GM23248 (cell line): ENCODE measurements at regions not wholly inside any gene's neighbourhood (a gene's known extent, or its start where the extent isn't known, plus 50 kb on each side); places are given as distances from the start of the nearest gene placed in this dataset.

Experiments used
- DNase-seq: peaks from one replicate; pipeline ENCODE4 v3.0.0-alpha.2; 2015
- H2AFZ ChIP-seq: fragments of 200-600 bp; sonication (generic); 2 replicates; pipeline ENCODE4 v1.6.1; 2016; ENCODE audit warnings: antibody characterized with exemption
- H3F3A ChIP-seq: fragments of 200-600 bp; sonication (generic); 2 replicates; pipeline ENCODE4 v1.6.1; 2016; ENCODE audit warnings: mild to moderate bottlenecking, antibody characterized with exemption, mixed run types; ENCODE audit not compliant: insufficient read depth
- H3K27ac ChIP-seq: fragments of 200-600 bp; sonication (generic); 2 replicates; pipeline ENCODE4 v1.5.1; 2016; ENCODE audit warnings: mild to moderate bottlenecking
- H3K27me3 ChIP-seq: fragments of 200-600 bp; sonication (generic); replicated peaks from 2 replicates; pipeline ENCODE4 v1.6.1; 2016; ENCODE audit warnings: mild to moderate bottlenecking; ENCODE audit not compliant: insufficient read depth
- H3K36me3 ChIP-seq: fragments of 200-600 bp; sonication (generic); 2 replicates; pipeline ENCODE4 v1.6.1; 2016; ENCODE audit warnings: low read depth, mild to moderate bottlenecking
- H3K4me1 ChIP-seq: fragments of 200-600 bp; sonication (generic); 2 replicates; pipeline ENCODE4 v1.6.1; 2016; ENCODE audit warnings: mild to moderate bottlenecking; ENCODE audit not compliant: insufficient read depth
- H3K4me2 ChIP-seq: fragments of 200-600 bp; sonication (generic); one replicate; pipeline ENCODE4 v1.6.1; 2016; ENCODE audit warnings: mild to moderate bottlenecking; ENCODE audit not compliant: unreplicated experiment
- H3K4me3 ChIP-seq: fragments of 200-600 bp; sonication (generic); 2 replicates; pipeline ENCODE4 v1.5.1; 2016; ENCODE audit warnings: mild to moderate bottlenecking
- H3K79me2 ChIP-seq: fragments of 200-600 bp; sonication (generic); 2 replicates; pipeline ENCODE4 v1.6.1; 2016; ENCODE audit warnings: mild to moderate bottlenecking; ENCODE audit not compliant: insufficient read depth
- H3K9ac ChIP-seq: fragments of 200-600 bp; sonication (generic); 2 replicates; pipeline ENCODE4 v1.6.1; 2016; ENCODE audit warnings: mild to moderate bottlenecking
- H3K9me2 ChIP-seq: fragments of 200-600 bp; sonication (generic); 2 replicates; pipeline ENCODE4 v1.6.1; 2016; ENCODE audit warnings: mixed run types, mild to moderate bottlenecking, moderate library complexity; ENCODE audit not compliant: insufficient read depth
- H3K9me3 ChIP-seq: fragments of 200-600 bp; sonication (generic); one replicate; pipeline ENCODE4 v1.6.1; 2017; ENCODE audit warnings: low read depth
- H4K20me1 ChIP-seq: fragments of 200-600 bp; sonication (generic); 2 replicates; pipeline ENCODE4 v1.6.0; 2016; ENCODE audit not compliant: insufficient read depth
- EZH2 ChIP-seq: fragments of 200-600 bp; sonication (generic); IDR thresholded peaks from 2 replicates; pipeline ENCODE4 v1.6.1; 2018; ENCODE audit warnings: antibody characterized with exemption, mild to moderate bottlenecking; ENCODE audit not compliant: insufficient read depth, poor library complexity, severe bottlenecking
- EZH2phosphoT487 ChIP-seq: fragments of 200-600 bp; sonication (generic); IDR thresholded peaks from 2 replicates; pipeline ENCODE4 v1.6.1; 2018; ENCODE audit warnings: antibody characterized with exemption, moderate library complexity, mild to moderate bottlenecking, low read depth; ENCODE audit not compliant: insufficient read depth
- WGBS, 2 experiments: methylation state at CpG; one replicate each; pipeline ENCODE4 v1.1.6; 2015 to 2017; ENCODE audit warnings: low lambda C conversion rate in 2 of 2, low coverage in 1 of 2; ENCODE audit errors: missing lambda C conversion rate in 2 of 2; 5-methylcytosine and 5-hydroxymethylcytosine counted together
- in situ Hi-C: fragments of 300-500 bp; cut with MboI; formaldehyde crosslinking; loops from 2 replicates; pipeline ENCODE4 v1.15.0; 2020

GRCh38 chr13:80137994-80138393 is 202.9 kb downstream of the SPRY2 start:
- H3K79me2 ChIP-seq, result no peaks in the 10 kb centered on the region
- H3K9me3 ChIP-seq, result no peaks in the 10 kb centered on the region
- H3K27me3 ChIP-seq, result no peaks in the 10 kb centered on the region
- 0 out of 2 replicates have a peak, but pooled peaks cover 8% of the 10 kb centered on the region for H3F3A ChIP-seq
- H3K27ac ChIP-seq, result no peak overlapping the region
- H3K4me3 ChIP-seq, result no peak overlapping the region
- TF ChIP-seq EZH2phosphoT487, result no peak
- no peak for TF ChIP-seq EZH2
- 66 to 72% methylated on average over 3 of the region's 3 CpGs for WGBS, 2 experiments
- no peaks in the 10 kb centered on the region for H3K9me2 ChIP-seq
- H3K9ac ChIP-seq, result no peak overlapping the region
- in situ Hi-C loops, result no loop called here
- H3K4me1 ChIP-seq, result peaks cover 29% of the 10 kb centered on the region
- no peak overlapping the region for H2AFZ ChIP-seq
- H4K20me1 ChIP-seq, result no peaks in the 10 kb centered on the region
- DNase-seq, result no peak
- H3K36me3 ChIP-seq, result no peaks in the 10 kb centered on the region
- H3K4me2 ChIP-seq, result no peak overlapping the region

DNA sequence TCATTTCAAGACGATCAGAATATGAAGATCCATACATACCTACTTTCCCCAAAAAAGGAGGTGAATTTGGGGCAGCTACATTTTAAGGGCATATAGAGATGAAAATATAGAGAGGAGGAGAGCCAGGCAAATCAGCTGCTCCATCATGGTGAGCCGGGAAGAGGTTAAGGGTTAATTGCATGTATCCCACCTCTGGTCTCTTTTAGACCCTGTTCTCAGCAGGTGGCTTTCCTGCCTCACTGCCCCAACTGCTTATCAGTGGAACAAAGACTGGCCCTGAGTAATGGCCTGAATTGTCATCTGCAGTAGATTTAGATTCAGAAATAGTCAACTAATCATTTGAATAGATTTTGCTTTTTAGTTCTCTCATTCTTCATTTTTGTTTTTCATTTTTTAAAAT is 206.6 kb downstream of the SPRY2 start:
- TF ChIP-seq EZH2phosphoT487, result no peak
- TF ChIP-seq EZH2, result no peak
- no peaks in the 10 kb centered on the region for H4K20me1 ChIP-seq

GRCh38 chr13:80133631-80134261 is 207.2 kb downstream of the SPRY2 start:
- Histone ChIP-seq H3K9me2 (no peaks in the 10 kb centered on the region), H3K27me3 (no peaks in the 10 kb centered on the region), H3K79me2 (no peaks in the 10 kb centered on the region), H3K4me2 (peak overlapping the region; percentile 86), H3K9me3 (no peaks in the 10 kb centered on the region), H3K4me3 (peak overlapping the region; percentile 66), H3F3A (peaks cover 9% of the 10 kb centered on the region; the same call in 1 of the 2 replicates), H4K20me1 (no peaks in the 10 kb centered on the region), H3K4me1 (peaks cover 27% of the 10 kb centered on the region), H3K27ac (no peak overlapping the region), H3K36me3 (no peaks in the 10 kb centered on the region), H3K9ac (peak overlapping the region; percentile 61), H2AFZ (peak overlapping the region; percentile 93)
- 20 to 23% methylated on average over 6 of the region's 6 CpGs for WGBS, 2 experiments
- in situ Hi-C loops, result no loop called here
- TF ChIP-seq EZH2phosphoT487 (no peak), EZH2 (no peak)
- DNase-seq, result peak; percentile 26

More for the DNA sequence above, 206.6 kb downstream of the SPRY2 start:
- Histone ChIP-seq H3F3A (peaks cover 9% of the 10 kb centered on the region; the same call in 1 of the 2 replicates), H3K4me1 (peaks cover 27% of the 10 kb centered on the region), H3K79me2 (no peaks in the 10 kb centered on the region), H3K4me3 (no peak overlapping the region), H3K4me2 (no peak overlapping the region), H3K9me3 (no peaks in the 10 kb centered on the region), H2AFZ (peak overlapping the region; percentile 93; the same call in 1 of the 2 replicates), H3K9me2 (no peaks in the 10 kb centered on the region), H3K27ac (no peak overlapping the region), H3K9ac (no peak overlapping the region), H3K27me3 (no peaks in the 10 kb centered on the region), H3K36me3 (no peaks in the 10 kb centered on the region)
- no peak for DNase-seq
- in situ Hi-C loops, result no loop called here
- 62 to 78% methylated on average over 2 of the region's 2 CpGs for WGBS, 2 experiments

DNA sequence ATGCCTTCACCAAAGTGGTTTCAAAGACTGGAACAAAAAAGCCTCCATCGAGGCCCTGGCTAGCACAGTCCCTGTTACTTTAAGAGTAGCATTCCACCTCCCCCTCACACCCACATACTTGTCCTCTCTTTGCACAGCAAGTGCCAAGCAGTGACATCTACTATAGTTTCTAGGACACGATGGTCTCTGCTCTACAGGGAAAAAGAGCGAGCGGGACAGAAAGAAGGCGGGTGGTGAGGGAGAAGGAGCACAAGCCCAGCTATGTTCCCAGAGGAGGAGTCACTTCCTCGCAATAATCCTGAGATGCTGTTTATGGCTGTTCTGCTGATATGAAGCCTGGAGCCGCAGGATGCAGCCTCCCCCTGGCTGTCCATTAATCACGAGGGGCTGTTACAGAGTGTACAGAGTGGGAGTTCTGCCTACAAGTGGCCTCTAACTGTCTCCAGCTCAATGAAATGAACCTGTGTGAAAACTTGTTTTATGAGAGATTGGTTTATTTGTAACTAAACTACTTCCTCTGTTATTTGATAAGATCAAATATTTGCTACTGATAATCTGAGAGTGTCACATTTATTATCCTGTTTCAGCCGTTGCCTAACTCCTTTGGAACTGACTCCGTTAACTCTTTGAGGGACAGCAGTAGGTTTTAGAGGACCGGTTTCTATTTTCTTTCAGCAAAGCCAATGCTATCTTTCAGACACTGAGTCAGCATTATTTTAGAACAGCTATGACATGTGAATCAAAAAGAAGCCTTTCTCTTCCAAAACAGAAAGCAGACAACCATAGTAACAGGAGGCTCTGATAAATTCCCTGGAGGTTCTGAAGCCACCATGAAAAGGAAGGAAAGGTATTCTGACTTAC is 208.0 kb downstream of the SPRY2 start:
- Histone ChIP-seq H3K27ac (peak overlapping the region; percentile 50), H3K9me2 (no peaks in the 10 kb centered on the region), H3K4me3 (peak overlapping the region; percentile 66), H3K9me3 (no peaks in the 10 kb centered on the region), H2AFZ (peak overlapping the region; percentile 93), H3K4me2 (peak overlapping the region; percentile 86), H4K20me1 (no peaks in the 10 kb centered on the region), H3K4me1 (peaks cover 27% of the 10 kb centered on the region), H3F3A (peaks cover 9% of the 10 kb centered on the region; the same call in 1 of the 2 replicates), H3K36me3 (no peaks in the 10 kb centered on the region), H3K9ac (peak overlapping the region; percentile 61), H3K27me3 (no peaks in the 10 kb centered on the region), H3K79me2 (no peaks in the 10 kb centered on the region)
- DNase-seq, result peak; percentile 67
- TF ChIP-seq EZH2phosphoT487 (no peak), EZH2 (no peak)
- in situ Hi-C loops, result no loop called here
- 4 to 5% methylated on average over 11 of the region's 11 CpGs for WGBS, 2 experiments
